Panc1 (cell line): ENCODE measurements at regions not wholly inside any gene's neighbourhood (a gene's known extent, or its start where the extent isn't known, plus 50 kb on each side); places are given as distances from the start of the nearest gene placed in this dataset.

Experiments used
- ATAC-seq: fragments of 200-7000 bp; cut with Tn5 transposase; 2 replicates; pipeline ENCODE4 v1.9.1; 2020; ENCODE audit warnings: mild to moderate bottlenecking, moderate library complexity
- BruUV-seq: library from RNA; stranded (reverse); fragments of 400-500 nt; replicated peaks from 2 replicates; lab custom pipeline; 2021; lab: Mats Ljungman, UMichigan
- CTCF ChIA-PET: fragments of 300-600 bp; sonication (Branson Sonifier 250); formaldehyde crosslinking; loops from one replicate; lab custom pipeline; 2022; ENCODE audit warnings: antibody characterized with exemption; lab: Charles Lee
- POLR2A ChIA-PET: fragments of 300-600 bp; sonication (Branson Sonifier 250); formaldehyde crosslinking; loops from one replicate; lab custom pipeline; 2022; ENCODE audit warnings: antibody characterized with exemption; lab: Charles Lee
- DNase-seq: peaks from one replicate; pipeline ENCODE4 v3.0.0-alpha.2; 2010; ENCODE audit warnings: low read depth, low spot score
- H3K27ac ChIP-seq: 2 replicates; pipeline ENCODE4 v1.5.1; 2011; ENCODE audit warnings: mild to moderate bottlenecking, low read length, inconsistent platforms
- H3K27me3 ChIP-seq: fragments of 200-500 bp; sonication (Bioruptor generic); 2 replicates; pipeline ENCODE4 v1.6.0; 2014; ENCODE audit warnings: low read length, inconsistent platforms; ENCODE audit not compliant: control insufficient read depth, insufficient read depth
- H3K36me3 ChIP-seq: fragments of 200-500 bp; sonication (Bioruptor generic); 2 replicates; pipeline ENCODE4 v1.5.1; 2014; ENCODE audit warnings: inconsistent platforms, mild to moderate bottlenecking, low read length, moderate library complexity; ENCODE audit not compliant: control insufficient read depth, insufficient read depth
- H3K4me1 ChIP-seq: 2 replicates; pipeline ENCODE4 v1.5.1; 2011; ENCODE audit warnings: inconsistent platforms, mild to moderate bottlenecking, low read length, moderate library complexity; ENCODE audit not compliant: control insufficient read depth, insufficient read depth
- H3K4me3 ChIP-seq, 2 experiments: 2 replicates each; pipeline ENCODE4 v1.5.1; 2011 to 2012; ENCODE audit warnings: low read depth in 2 of 2, low read length in 2 of 2, mild to moderate bottlenecking in 2 of 2, inconsistent platforms in 1 of 2, moderate library complexity in 1 of 2
- H3K9me3 ChIP-seq: fragments of 200-500 bp; sonication (Bioruptor generic); 2 replicates; pipeline ENCODE4 v1.5.1; 2014; ENCODE audit warnings: low read depth, mild to moderate bottlenecking, inconsistent platforms, low read length, moderate library complexity; ENCODE audit not compliant: control insufficient read depth, insufficient read depth
- CTCF ChIP-seq: fragments of 450-650 bp; IDR thresholded peaks from 2 replicates; pipeline ENCODE4 v1.5.1; 2017; ENCODE audit warnings: mild to moderate bottlenecking
- POLR2AphosphoS5 ChIP-seq: IDR thresholded peaks from 2 replicates; pipeline ENCODE4 v1.6.1; 2012; ENCODE audit warnings: mild to moderate bottlenecking, low read depth, low read length, moderate library complexity
- REST ChIP-seq, 2 experiments: IDR thresholded peaks; 2 replicates each; pipeline ENCODE4 v1.6.1; 2011 to 2012; ENCODE audit warnings: low read depth in 2 of 2, control low read depth in 1 of 2, low read length in 1 of 2, mild to moderate bottlenecking in 1 of 2, moderate library complexity in 1 of 2; ENCODE audit not compliant: insufficient read depth in 1 of 2
- SIN3A ChIP-seq: IDR thresholded peaks from 2 replicates; pipeline ENCODE4 v1.6.1; 2012; ENCODE audit warnings: low read depth, mild to moderate bottlenecking, low read length, moderate library complexity, borderline replicate concordance; ENCODE audit not compliant: insufficient read depth
- TCF7L2 ChIP-seq: IDR thresholded peaks from 2 replicates; pipeline ENCODE4 v1.6.1; 2011; ENCODE audit warnings: mild to moderate bottlenecking, low read depth, low read length, inconsistent platforms
- in situ Hi-C: cut with HindIII; loops from 2 replicates; pipeline ENCODE4 v1.10.0; 2016; ENCODE audit warnings: low sequenced_read_pairs, low pct_unique_long_range_greater_than_20kb
- intact Hi-C: fragments of 100-400 bp; cut with micrococcal nuclease; formaldehyde crosslinking; loops from one replicate; pipeline ENCODE4 v1.10.0; 2022; ENCODE audit not compliant: unreplicated experiment

DNA sequence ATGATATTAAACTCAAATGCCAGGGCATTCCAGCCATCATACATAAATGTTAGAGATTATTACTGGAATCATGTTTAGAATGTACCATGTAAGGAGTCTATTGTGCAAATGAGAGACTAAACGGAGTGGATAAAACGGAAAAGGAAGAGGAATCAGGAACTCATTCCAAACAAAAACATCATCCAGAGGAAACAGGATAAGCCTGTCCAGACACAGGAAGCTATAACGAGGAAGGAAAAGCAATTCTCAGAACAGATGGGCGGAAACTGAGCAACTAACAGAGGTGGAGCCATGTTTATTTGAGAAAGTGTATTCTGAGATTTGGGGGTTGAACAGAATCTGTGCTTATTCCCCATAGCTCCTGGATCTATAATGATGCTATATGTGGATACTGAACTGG, 52.3 kb upstream of the TRIM24 start:
- BruUV-seq = no TSS peak
- no peak for ATAC-seq
- Histone ChIP-seq H3K4me3 (no peak overlapping the region), H3K27ac (no peak overlapping the region), H3K36me3 (no peaks in the 10 kb centered on the region), H3K27me3 (no peaks in the 10 kb centered on the region), H3K9me3 (no peaks in the 10 kb centered on the region), H3K4me1 (no peaks in the 10 kb centered on the region)
- TF ChIP-seq POLR2AphosphoS5 (no peak), CTCF (no peak), TCF7L2 (no peak), SIN3A (no peak), REST (IDR thresholded peaks at IDR 0.05; ENCODE audit: insufficient read depth in 1 of 2, low read depth in 2 of 2, low read length in 1 of 2) (no peak)
- intact Hi-C loops = no loop called here
- CTCF ChIA-PET = no interaction called here
- no peak for DNase-seq
- POLR2A ChIA-PET = no interaction called here
- in situ Hi-C loops = no loop called here
